Progenitor cell of endocrine pancreas (in vitro differentiated cells): ENCODE measurements at regions not wholly inside any gene's neighbourhood (a gene's known extent, or its start where the extent isn't known, plus 50 kb on each side); places are given as distances from the start of the nearest gene placed in this dataset.

ENCODE experiments used
- DNase-seq: peaks from one replicate; pipeline ENCODE4 v3.0.0; 2021; ENCODE audit warnings: low spot score; ENCODE audit not compliant: unreplicated experiment
- H3K27ac Mint-ChIP-seq: 2 replicates; pipeline ENCODE4 v1.8.0; 2021; ENCODE audit warnings: mild to moderate bottlenecking, moderate library complexity, mixed read lengths
- H3K27me3 Mint-ChIP-seq: 2 replicates; pipeline ENCODE4 v1.8.0; 2021; ENCODE audit warnings: mixed read lengths
- H3K36me3 Mint-ChIP-seq: 2 replicates; pipeline ENCODE4 v1.8.0; 2022; ENCODE audit warnings: mixed read lengths; ENCODE audit not compliant: insufficient read depth
- H3K4me1 Mint-ChIP-seq: 2 replicates; pipeline ENCODE4 v1.8.0; 2021; ENCODE audit warnings: low read depth, mixed read lengths
- H3K4me3 Mint-ChIP-seq: 2 replicates; pipeline ENCODE4 v1.8.0; 2021; ENCODE audit warnings: low read depth, mild to moderate bottlenecking, moderate library complexity, mixed read lengths
- H3K9me3 Mint-ChIP-seq: 2 replicates; pipeline ENCODE4 v1.8.0; 2021; ENCODE audit warnings: low read depth, mixed read lengths
- CTCF ChIP-seq: fragments of 200-600 bp; sonication (generic); IDR thresholded peaks from one replicate; pipeline ENCODE4 v1.5.0; 2021; ENCODE audit warnings: antibody characterized with exemption, mild to moderate bottlenecking; ENCODE audit not compliant: unreplicated experiment

GRCh38 chr4:106707776-106708463, 328.2 kb downstream of the DKK2 start:
- H3K27me3 Mint-ChIP-seq, result no peaks in the 10 kb centered on the region

GRCh38 chr4:106704253-106704870, 331.8 kb downstream of the DKK2 start:
- no peak overlapping the region for H3K4me3 Mint-ChIP-seq
- no peak overlapping the region for H3K27ac Mint-ChIP-seq
- no peaks in the 10 kb centered on the region for H3K27me3 Mint-ChIP-seq
- no peak for DNase-seq
- TF ChIP-seq CTCF, result no peak
- H3K4me1 Mint-ChIP-seq, result no peaks in the 10 kb centered on the region
- H3K9me3 Mint-ChIP-seq, result peaks cover 3% of the 10 kb centered on the region
- peaks cover 1% of the 10 kb centered on the region for H3K36me3 Mint-ChIP-seq

More at GRCh38 chr4:106707776-106708463, 328.2 kb downstream of the DKK2 start:
- no peak for TF ChIP-seq CTCF
- no peak overlapping the region for H3K27ac Mint-ChIP-seq
- H3K4me1 Mint-ChIP-seq, result no peaks in the 10 kb centered on the region
- H3K9me3 Mint-ChIP-seq, result peaks cover 4% of the 10 kb centered on the region
- no peak overlapping the region for H3K4me3 Mint-ChIP-seq
- DNase-seq, result no peak
- no peaks in the 10 kb centered on the region for H3K36me3 Mint-ChIP-seq

- Mint-ChIP-seq H3K36me3 (peaks cover 1% of the 10 kb centered on the region), H3K27ac (no peak overlapping the region), H3K4me3 (no peak overlapping the region), H3K9me3 (peaks cover 5% of the 10 kb centered on the region), H3K27me3 (no peaks in the 10 kb centered on the region), H3K4me1 (no peaks in the 10 kb centered on the region)
- TF ChIP-seq CTCF, result no peak
- no peak for DNase-seq
Measured at GRCh38 chr4:106700321-106700720, 331.7 kb upstream of the GIMD1 start.

- no peak for TF ChIP-seq CTCF
- Mint-ChIP-seq H3K27me3 (no peaks in the 10 kb centered on the region), H3K36me3 (peaks cover 1% of the 10 kb centered on the region), H3K9me3 (peaks cover 5% of the 10 kb centered on the region), H3K4me3 (no peak overlapping the region), H3K4me1 (no peaks in the 10 kb centered on the region), H3K27ac (no peak overlapping the region)
- DNase-seq, result no peak
Measured at GRCh38 chr4:106698621-106699195, 330.1 kb upstream of the GIMD1 start.

GRCh38 chr4:106695501-106696262, 327.1 kb upstream of the GIMD1 start:
- DNase-seq, result no peak
- H3K27me3 Mint-ChIP-seq, result no peaks in the 10 kb centered on the region
- H3K36me3 Mint-ChIP-seq, result no peaks in the 10 kb centered on the region
- TF ChIP-seq CTCF, result no peak
- no peak overlapping the region for H3K4me3 Mint-ChIP-seq
- no peak overlapping the region for H3K27ac Mint-ChIP-seq
- H3K4me1 Mint-ChIP-seq, result no peaks in the 10 kb centered on the region
- H3K9me3 Mint-ChIP-seq, result peaks cover 2% of the 10 kb centered on the region
